Mucosa of descending colon (tissue), 3 donors: ENCODE measurements at regions not wholly inside any gene's neighbourhood (a gene's known extent, or its start where the extent isn't known, plus 50 kb on each side); places are given as distances from the start of the nearest gene placed in this dataset.

Source experiments
- ATAC-seq: fragments of 200-7000 bp; cut with Tn5 transposase; one replicate; pipeline ENCODE4 v1.9.1; 2020; ENCODE audit warnings: mild to moderate bottlenecking, moderate library complexity
- DNase-seq, 3 donors: peaks; one replicate each; pipeline ENCODE4 v3.0.0-alpha.2; 2020
- H3K36me3 ChIP-seq: fragments of 200-600 bp; one replicate; pipeline ENCODE4 v1.8.0; 2021; ENCODE audit warnings: low read depth, mild to moderate bottlenecking
- H3K4me1 ChIP-seq: fragments of 200-600 bp; one replicate; pipeline ENCODE4 v1.8.0; 2021; ENCODE audit warnings: low read depth, mild to moderate bottlenecking
- H3K4me3 ChIP-seq: fragments of 200-600 bp; one replicate; pipeline ENCODE4 v1.8.0; 2021; ENCODE audit warnings: mild to moderate bottlenecking
- H3K9me3 ChIP-seq: fragments of 200-600 bp; one replicate; pipeline ENCODE4 v1.8.0; 2021; ENCODE audit warnings: mild to moderate bottlenecking
- intact Hi-C, 2 donors: fragments of 100-400 bp; cut with DNase I in 1 of 2; cut with micrococcal nuclease in 1 of 2; formaldehyde crosslinking; loops; one replicate each; pipeline versions ENCODE4 v1.11.0 to v1.11.1; 2022; cut with DNase I, micrococcal nuclease
- TF ChIP-seq, protein P1 (sequence below): fragments of 200-600 bp; IDR thresholded peaks from one replicate; pipeline ENCODE4 v1.8.0; 2022; ENCODE audit warnings: antibody characterized with exemption, mild to moderate bottlenecking
- donor health status: DM: no; HTN: no; CAD: no; lungs with moderate emphysema.
- donor health status: DM: no; HTN: no; CAD: no.
- donor health status: DM: no; HTN: yes; CAD: no.

DNA sequence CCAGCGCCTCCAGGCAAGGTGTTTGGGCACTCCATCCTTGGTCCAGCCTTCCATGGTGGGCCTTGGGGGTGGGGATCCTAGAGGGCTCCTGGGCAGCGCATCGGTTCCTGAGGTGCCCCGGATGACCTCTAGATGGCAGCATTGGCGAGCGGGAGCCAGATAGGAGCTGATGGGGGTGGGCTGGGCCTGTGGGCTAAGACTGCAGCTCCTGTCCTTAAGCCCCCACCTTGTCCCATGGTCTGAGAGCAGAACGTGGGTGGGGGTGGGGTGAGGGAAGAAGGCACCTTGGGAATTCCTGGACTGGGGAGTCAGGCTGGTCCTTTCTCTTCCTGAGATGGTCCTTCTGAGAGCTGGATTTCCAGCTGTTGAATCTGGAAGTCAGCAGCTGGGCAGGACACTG lies 93.4 kb upstream of the CSF3R start:
- intact Hi-C loops, result loop anchor here in 1 of 2 donors (5.0 kb wide), 1 partner anchor 861 kb away; no protein-coding TSS in a partner anchor
- TF ChIP-seq, protein P1, sequence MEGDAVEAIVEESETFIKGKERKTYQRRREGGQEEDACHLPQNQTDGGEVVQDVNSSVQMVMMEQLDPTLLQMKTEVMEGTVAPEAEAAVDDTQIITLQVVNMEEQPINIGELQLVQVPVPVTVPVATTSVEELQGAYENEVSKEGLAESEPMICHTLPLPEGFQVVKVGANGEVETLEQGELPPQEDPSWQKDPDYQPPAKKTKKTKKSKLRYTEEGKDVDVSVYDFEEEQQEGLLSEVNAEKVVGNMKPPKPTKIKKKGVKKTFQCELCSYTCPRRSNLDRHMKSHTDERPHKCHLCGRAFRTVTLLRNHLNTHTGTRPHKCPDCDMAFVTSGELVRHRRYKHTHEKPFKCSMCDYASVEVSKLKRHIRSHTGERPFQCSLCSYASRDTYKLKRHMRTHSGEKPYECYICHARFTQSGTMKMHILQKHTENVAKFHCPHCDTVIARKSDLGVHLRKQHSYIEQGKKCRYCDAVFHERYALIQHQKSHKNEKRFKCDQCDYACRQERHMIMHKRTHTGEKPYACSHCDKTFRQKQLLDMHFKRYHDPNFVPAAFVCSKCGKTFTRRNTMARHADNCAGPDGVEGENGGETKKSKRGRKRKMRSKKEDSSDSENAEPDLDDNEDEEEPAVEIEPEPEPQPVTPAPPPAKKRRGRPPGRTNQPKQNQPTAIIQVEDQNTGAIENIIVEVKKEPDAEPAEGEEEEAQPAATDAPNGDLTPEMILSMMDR, result peak; percentile 50
- no peaks in the 10 kb centered on the region for H3K4me1 ChIP-seq
- H3K4me3 ChIP-seq, result no peak overlapping the region
- ATAC-seq, result peak; percentile 46
- no peaks in the 10 kb centered on the region for H3K9me3 ChIP-seq
- DNase-seq, result peak in 2 of 3 donors; percentile 40 to 53
- H3K36me3 ChIP-seq, result no peaks in the 10 kb centered on the region

DNA sequence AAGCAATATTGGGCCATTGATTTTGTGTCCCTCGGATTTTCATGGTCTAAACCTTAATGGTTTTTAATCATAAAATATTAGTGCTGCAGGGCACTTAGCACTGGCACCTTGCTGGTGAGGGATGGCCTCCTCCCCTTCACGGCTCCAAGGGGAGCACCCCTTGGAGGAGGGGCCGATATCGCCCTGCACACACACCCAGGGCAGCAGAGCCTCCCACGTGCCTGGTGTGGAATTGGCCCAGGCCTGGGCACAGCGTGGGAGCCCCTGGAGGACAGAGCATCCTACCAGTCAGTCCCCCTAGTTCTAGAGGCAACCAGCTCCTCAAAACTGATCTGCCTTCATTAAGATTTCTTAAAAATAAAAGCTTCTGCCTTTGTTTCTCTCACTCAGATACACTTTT lies 90.7 kb upstream of the CSF3R start:
- intact Hi-C loops, result no loop called here
- Histone ChIP-seq H3K4me3 (no peak overlapping the region), H3K9me3 (no peaks in the 10 kb centered on the region), H3K36me3 (no peaks in the 10 kb centered on the region), H3K4me1 (no peaks in the 10 kb centered on the region)
- DNase-seq (no peak), ATAC-seq (no peak)
- TF ChIP-seq, protein P1, result no peak

DNA sequence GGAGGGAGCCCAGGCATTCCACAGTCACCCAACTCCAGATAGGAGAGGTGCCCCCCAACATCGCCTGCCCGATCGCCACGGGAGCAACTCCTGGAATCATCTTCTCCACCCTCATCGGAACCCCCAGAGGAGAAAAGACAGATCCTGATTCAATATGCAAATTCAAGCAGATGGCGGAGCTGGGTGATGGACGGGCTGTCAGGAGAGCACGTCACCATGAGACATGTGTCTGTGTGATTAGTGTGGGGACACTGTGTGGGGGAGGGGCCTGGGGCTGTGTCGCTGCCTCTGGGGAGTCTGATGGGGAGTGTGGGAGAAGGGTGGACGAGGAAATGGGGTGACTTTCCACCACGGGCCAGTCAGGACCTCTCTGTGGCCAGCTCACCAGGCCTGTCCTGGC lies 90.2 kb upstream of the CSF3R start:
- no peaks in the 10 kb centered on the region for H3K9me3 ChIP-seq
- TF ChIP-seq, protein P1, result no peak
- DNase-seq (no peak), ATAC-seq (no peak)
- H3K4me1 ChIP-seq, result no peaks in the 10 kb centered on the region
- intact Hi-C loops, result no loop called here
- no peaks in the 10 kb centered on the region for H3K36me3 ChIP-seq
- H3K4me3 ChIP-seq, result no peak overlapping the region

DNA sequence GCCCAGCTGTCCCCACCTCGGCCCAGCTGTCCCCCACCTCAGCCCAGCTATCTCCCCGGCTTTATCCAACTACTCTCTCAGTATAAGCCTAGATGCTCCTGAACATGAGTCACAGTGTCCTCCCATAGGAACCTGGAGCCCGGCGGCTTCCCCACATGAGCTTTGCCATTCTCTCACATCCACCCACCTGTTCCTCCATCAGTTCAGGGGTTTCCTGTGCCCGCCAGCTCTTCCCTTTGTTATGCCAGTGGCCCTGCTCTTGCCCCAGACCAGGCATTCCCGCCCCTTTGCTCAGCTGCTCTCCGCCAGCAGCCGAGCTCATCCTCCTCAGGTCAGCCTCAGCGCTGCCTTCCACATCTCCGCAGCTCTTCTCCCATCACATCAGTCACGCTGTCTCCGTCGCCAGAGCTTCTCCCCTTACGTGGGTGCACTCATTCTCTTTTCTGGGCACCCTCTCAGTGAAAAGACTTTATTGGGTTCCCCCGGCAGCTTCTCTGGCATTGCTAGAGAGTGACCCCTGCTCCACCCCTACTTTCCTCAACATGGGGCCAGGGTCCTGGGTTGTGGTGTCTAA lies 89.5 kb upstream of the CSF3R start:
- Histone ChIP-seq H3K36me3 (no peaks in the 10 kb centered on the region), H3K4me3 (no peak overlapping the region), H3K4me1 (no peaks in the 10 kb centered on the region), H3K9me3 (no peaks in the 10 kb centered on the region)
- TF ChIP-seq, protein P1, result no peak
- ATAC-seq (no peak), DNase-seq (no peak)
- intact Hi-C loops, result no loop called here

DNA sequence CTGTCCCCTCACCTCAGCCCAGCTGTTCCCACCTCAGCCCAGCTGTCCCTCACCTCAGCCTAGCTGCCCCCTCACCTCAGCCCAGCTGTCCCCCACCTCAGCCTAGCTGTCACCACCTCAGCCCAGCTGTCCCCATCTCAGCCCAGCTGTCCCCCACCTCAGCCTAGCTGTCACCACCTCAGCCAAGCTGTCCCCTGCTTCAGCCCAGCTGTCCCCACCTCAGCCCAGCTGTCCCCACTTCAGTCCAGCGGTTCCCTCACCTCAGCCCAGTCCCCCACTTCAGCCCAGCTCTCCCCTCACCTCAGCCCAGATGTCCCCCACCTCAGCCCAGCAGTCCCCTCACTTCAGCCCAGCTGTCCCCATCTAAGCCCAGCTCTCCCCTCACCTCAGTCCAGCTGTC lies 88.4 kb upstream of the CSF3R start:
- Histone ChIP-seq H3K4me3 (no peak overlapping the region), H3K4me1 (no peaks in the 10 kb centered on the region), H3K36me3 (no peaks in the 10 kb centered on the region), H3K9me3 (no peaks in the 10 kb centered on the region)
- no peak for ATAC-seq
- intact Hi-C loops, result no loop called here
- TF ChIP-seq, protein P1, result no peak
- no peak for DNase-seq
